H9 (cell line): ENCODE measurements at regions not wholly inside any gene's neighbourhood (a gene's known extent, or its start where the extent isn't known, plus 50 kb on each side); places are given as distances from the start of the nearest gene placed in this dataset.

Experiments used
- DNase-seq: peaks from one replicate; pipeline ENCODE4 v3.0.0-alpha.2; 2017
- H2AFZ ChIP-seq: one replicate; pipeline ENCODE4 v1.6.1; 2013; ENCODE audit warnings: mild to moderate bottlenecking, low read length, control low read depth, moderate library complexity
- H2AK5ac ChIP-seq: 2 replicates; pipeline ENCODE4 v1.6.1; 2013; ENCODE audit warnings: low read length, control low read depth, mixed read lengths; ENCODE audit not compliant: insufficient read length
- H2BK120ac ChIP-seq: one replicate; pipeline ENCODE4 v1.6.1; 2013; ENCODE audit warnings: low read depth, mild to moderate bottlenecking, low read length, control low read depth, inconsistent platforms; ENCODE audit not compliant: poor library complexity, severe bottlenecking
- H2BK12ac ChIP-seq: 2 replicates; pipeline ENCODE4 v1.6.1; 2013; ENCODE audit warnings: low read length, control low read depth, mixed read lengths, low read depth; ENCODE audit not compliant: insufficient read length
- H2BK15ac ChIP-seq: 2 replicates; pipeline ENCODE4 v1.6.1; 2013; ENCODE audit warnings: low read depth, low read length, control low read depth
- H2BK20ac ChIP-seq: one replicate; pipeline ENCODE4 v1.6.1; 2013; ENCODE audit warnings: low read depth, mild to moderate bottlenecking, low read length, control low read depth, inconsistent platforms; ENCODE audit not compliant: poor library complexity, severe bottlenecking
- H2BK5ac ChIP-seq: 2 replicates; pipeline ENCODE4 v1.6.1; 2013; ENCODE audit warnings: low read length, control low read depth, mixed read lengths; ENCODE audit not compliant: insufficient read length
- H3K14ac ChIP-seq: 2 replicates; pipeline ENCODE4 v1.6.1; 2013; ENCODE audit warnings: low read length, control low read depth; ENCODE audit not compliant: insufficient read depth
- H3K18ac ChIP-seq: 2 replicates; pipeline ENCODE4 v1.6.1; 2013; ENCODE audit warnings: low read depth, mild to moderate bottlenecking, mixed read lengths, low read length, control low read depth; ENCODE audit not compliant: insufficient read length
- H3K23ac ChIP-seq: 2 replicates; pipeline ENCODE4 v1.6.1; 2013; ENCODE audit warnings: low read length, control low read depth, mixed read lengths, low read depth; ENCODE audit not compliant: insufficient read length
- H3K23me2 ChIP-seq: 2 replicates; pipeline ENCODE4 v1.6.1; 2013; ENCODE audit warnings: low read depth, mild to moderate bottlenecking, mixed read lengths, low read length, control low read depth; ENCODE audit not compliant: insufficient read length, poor library complexity, severe bottlenecking
- H3K27ac ChIP-seq: 2 replicates; pipeline ENCODE4 v1.5.1; 2013; ENCODE audit warnings: low read length, control low read depth, mixed read lengths, low read depth; ENCODE audit not compliant: insufficient read length
- H3K27me3 ChIP-seq: 2 replicates; pipeline ENCODE4 v1.6.1; 2013; ENCODE audit warnings: low read length, control low read depth, inconsistent platforms; ENCODE audit not compliant: insufficient read depth
- H3K4ac ChIP-seq: 2 replicates; pipeline ENCODE4 v1.6.1; 2013; ENCODE audit warnings: low read depth, mild to moderate bottlenecking, control low read depth, inconsistent platforms, low read length, moderate library complexity
- H3K4me1 ChIP-seq: 2 replicates; pipeline ENCODE4 v1.6.1; 2013; ENCODE audit warnings: low read length, control low read depth, inconsistent platforms; ENCODE audit not compliant: insufficient read depth
- H3K4me2 ChIP-seq: 2 replicates; pipeline ENCODE4 v1.6.1; 2013; ENCODE audit warnings: low read length, control low read depth, mixed read lengths; ENCODE audit not compliant: insufficient read length, insufficient read depth
- H3K56ac ChIP-seq: 2 replicates; pipeline ENCODE4 v1.6.1; 2013; ENCODE audit warnings: low read depth, mild to moderate bottlenecking, mixed read lengths, low read length, control low read depth; ENCODE audit not compliant: insufficient read length
- H3K79me1 ChIP-seq: 2 replicates; pipeline ENCODE4 v1.6.1; 2013; ENCODE audit warnings: low read depth, mild to moderate bottlenecking, moderate library complexity, low read length, control low read depth, inconsistent platforms; ENCODE audit not compliant: insufficient read depth, poor library complexity, severe bottlenecking
- H3K79me2 ChIP-seq: 2 replicates; pipeline ENCODE4 v1.6.1; 2013; ENCODE audit warnings: low read length, control low read depth, inconsistent platforms; ENCODE audit not compliant: insufficient read depth
- H3K9ac ChIP-seq: 2 replicates; pipeline ENCODE4 v1.6.1; 2013; ENCODE audit warnings: low read length, control low read depth, mixed read lengths; ENCODE audit not compliant: insufficient read length; ENCODE audit errors: extremely low read depth
- H3K9me3 ChIP-seq: one replicate; pipeline ENCODE4 v1.6.1; 2013; ENCODE audit warnings: low read depth, low read length, inconsistent platforms; ENCODE audit not compliant: control insufficient read depth
- H3T11ph ChIP-seq: one replicate; pipeline ENCODE4 v1.6.1; 2013; ENCODE audit warnings: mild to moderate bottlenecking, low read length, control low read depth, inconsistent platforms
- H4K20me1 ChIP-seq: one replicate; pipeline ENCODE4 v1.6.1; 2013; ENCODE audit not compliant: control insufficient read depth, insufficient read length, insufficient read depth
- H4K5ac ChIP-seq: 2 replicates; pipeline ENCODE4 v1.6.1; 2013; ENCODE audit warnings: low read depth, mild to moderate bottlenecking, mixed read lengths, low read length, control low read depth; ENCODE audit not compliant: insufficient read length
- H4K8ac ChIP-seq: replicated peaks from 2 replicates; pipeline ENCODE4 v1.6.1; 2013; ENCODE audit warnings: low read length, control low read depth, mixed read lengths, low read depth; ENCODE audit not compliant: insufficient read length
- H4K91ac ChIP-seq: 2 replicates; pipeline ENCODE4 v1.6.1; 2013; ENCODE audit warnings: low read depth, mild to moderate bottlenecking, moderate library complexity, mixed read lengths, low read length, control low read depth; ENCODE audit not compliant: insufficient read length
- H3K27ac Mint-ChIP-seq, 3 experiments: 2 replicates in 2 of 3; 3 replicates in 1 of 3; pipeline ENCODE4 v1.8.0; 2020 to 2021; ENCODE audit warnings: mixed read lengths in 3 of 3, mild to moderate bottlenecking in 1 of 3, moderate library complexity in 1 of 3
- H3K27me3 Mint-ChIP-seq: 2 replicates; pipeline ENCODE4 v1.8.0; 2021; ENCODE audit warnings: low read depth, mild to moderate bottlenecking, moderate library complexity, mixed read lengths
- H3K36me3 Mint-ChIP-seq, 3 experiments: 2 replicates in 2 of 3; 3 replicates in 1 of 3; pipeline ENCODE4 v1.8.0; 2020 to 2021; ENCODE audit warnings: low read depth in 3 of 3, mixed read lengths in 3 of 3; ENCODE audit not compliant: insufficient read depth in 1 of 3
- H3K4me1 Mint-ChIP-seq, 2 experiments: 2 replicates each; pipeline ENCODE4 v1.8.0; 2020; ENCODE audit warnings: mixed read lengths in 2 of 2
- H3K4me3 Mint-ChIP-seq, 2 experiments: 2 replicates in 1 of 2; 3 replicates in 1 of 2; pipeline ENCODE4 v1.8.0; 2020 to 2021; ENCODE audit warnings: mild to moderate bottlenecking in 2 of 2, mixed read lengths in 2 of 2, moderate library complexity in 1 of 2
- H3K9me3 Mint-ChIP-seq, 2 experiments: 2 replicates in 1 of 2; 3 replicates in 1 of 2; pipeline ENCODE4 v1.8.0; 2020; ENCODE audit warnings: mild to moderate bottlenecking in 2 of 2, mixed read lengths in 2 of 2, moderate library complexity in 1 of 2
- TF ChIP-seq, protein P1 (sequence below): fragments of 200-600 bp; sonication (generic); conservative IDR thresholded peaks from 3 replicates; pipeline ENCODE4 v1.8.0; 2021; ENCODE audit warnings: antibody characterized with exemption, mild to moderate bottlenecking

DNA sequence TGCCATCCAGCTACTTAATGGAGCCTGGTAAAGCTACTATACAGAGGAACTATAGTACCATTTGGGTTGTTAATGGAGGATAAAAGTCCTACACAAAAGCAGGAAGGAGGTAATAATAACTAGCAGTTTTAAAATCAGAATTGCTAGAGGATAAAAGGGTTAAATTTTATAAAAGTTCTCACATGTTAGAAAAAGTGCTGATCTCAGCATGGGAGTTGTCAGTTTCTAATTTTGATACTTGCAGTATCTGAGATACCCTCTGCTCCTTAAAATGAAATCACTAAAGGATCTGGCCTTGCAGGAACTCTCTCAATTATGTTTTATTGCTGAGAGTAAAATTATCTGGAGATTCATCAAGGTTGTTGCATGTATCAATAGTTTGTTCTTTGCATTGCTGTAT, 272.2 kb upstream of the GYPC start:
- Mint-ChIP-seq H3K4me3 (no peak overlapping the region), H3K4me1 (peaks cover 11% of the 10 kb centered on the region in 2 experiments), H3K36me3 (peaks cover 5 to 21% (median 17%) of the 10 kb centered on the region in 3 experiments; a peak in 6 of 7 replicates), H3K27ac (no peak overlapping the region), H3K9me3 (peaks cover 23 to 28% of the 10 kb centered on the region in 2 experiments), H3K27me3 (no peaks in the 10 kb centered on the region)
- no peak overlapping the region for H3K4ac ChIP-seq
- no peak overlapping the region for H3K18ac ChIP-seq
- no peaks in the 10 kb centered on the region for H3K79me1 ChIP-seq
- H2BK15ac ChIP-seq, result no peak overlapping the region
- no peak overlapping the region for H3K27ac ChIP-seq
- H3K23ac ChIP-seq, result no peak overlapping the region
- no peak overlapping the region for H3K14ac ChIP-seq
- no peaks in the 10 kb centered on the region; the same call in 1 of the 2 replicates for H3K79me2 ChIP-seq
- no peak overlapping the region for H3K4me2 ChIP-seq
- no peak overlapping the region for H2BK12ac ChIP-seq
- H2AK5ac ChIP-seq, result no peak overlapping the region
- H2BK20ac ChIP-seq, result no peak overlapping the region
- TF ChIP-seq, protein P1, sequence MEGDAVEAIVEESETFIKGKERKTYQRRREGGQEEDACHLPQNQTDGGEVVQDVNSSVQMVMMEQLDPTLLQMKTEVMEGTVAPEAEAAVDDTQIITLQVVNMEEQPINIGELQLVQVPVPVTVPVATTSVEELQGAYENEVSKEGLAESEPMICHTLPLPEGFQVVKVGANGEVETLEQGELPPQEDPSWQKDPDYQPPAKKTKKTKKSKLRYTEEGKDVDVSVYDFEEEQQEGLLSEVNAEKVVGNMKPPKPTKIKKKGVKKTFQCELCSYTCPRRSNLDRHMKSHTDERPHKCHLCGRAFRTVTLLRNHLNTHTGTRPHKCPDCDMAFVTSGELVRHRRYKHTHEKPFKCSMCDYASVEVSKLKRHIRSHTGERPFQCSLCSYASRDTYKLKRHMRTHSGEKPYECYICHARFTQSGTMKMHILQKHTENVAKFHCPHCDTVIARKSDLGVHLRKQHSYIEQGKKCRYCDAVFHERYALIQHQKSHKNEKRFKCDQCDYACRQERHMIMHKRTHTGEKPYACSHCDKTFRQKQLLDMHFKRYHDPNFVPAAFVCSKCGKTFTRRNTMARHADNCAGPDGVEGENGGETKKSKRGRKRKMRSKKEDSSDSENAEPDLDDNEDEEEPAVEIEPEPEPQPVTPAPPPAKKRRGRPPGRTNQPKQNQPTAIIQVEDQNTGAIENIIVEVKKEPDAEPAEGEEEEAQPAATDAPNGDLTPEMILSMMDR, result no peak
- peaks cover 2% of the 10 kb centered on the region; the same call in 1 of the 2 replicates for H3K4me1 ChIP-seq
- no peaks in the 10 kb centered on the region for H3K9me3 ChIP-seq
- no peak overlapping the region for H2BK5ac ChIP-seq
- DNase-seq, result no peak
- no peaks in the 10 kb centered on the region for H4K20me1 ChIP-seq
- H4K5ac ChIP-seq, result no peak overlapping the region
- H3K23me2 ChIP-seq, result no peaks in the 10 kb centered on the region
- no peak overlapping the region for H3K56ac ChIP-seq
- H2BK120ac ChIP-seq, result no peak overlapping the region
- H3K27me3 ChIP-seq, result no peaks in the 10 kb centered on the region
- no peak overlapping the region for H4K91ac ChIP-seq
- no peak overlapping the region for H3K9ac ChIP-seq
- H3T11ph ChIP-seq, result no peak overlapping the region
- H4K8ac ChIP-seq, result no peak overlapping the region
- H2AFZ ChIP-seq, result no peak overlapping the region
